SK-N-MC (cell line): ENCODE measurements at regions not wholly inside any gene's neighbourhood (a gene's known extent, or its start where the extent isn't known, plus 50 kb on each side); places are given as distances from the start of the nearest gene placed in this dataset.

ENCODE experiments used
- EZH2 ChIP-seq: fragments of 200-600 bp; sonication (generic); IDR thresholded peaks from one replicate; pipeline ENCODE4 v1.6.1; 2017; ENCODE audit warnings: antibody characterized with exemption
- FOXP2 ChIP-seq: optimal IDR thresholded peaks from 2 replicates; pipeline ENCODE3; 2011; ENCODE audit warnings: mild to moderate bottlenecking, moderate library complexity; ENCODE audit not compliant: insufficient read depth; ENCODE audit errors: extremely low read length, control extremely low read depth
- POLR2AphosphoS5 ChIP-seq: IDR thresholded peaks from 2 replicates; pipeline ENCODE4 v1.6.1; 2012; ENCODE audit warnings: mild to moderate bottlenecking, low read depth, low read length, borderline replicate concordance

- TF ChIP-seq EZH2 (no peak), POLR2AphosphoS5 (no peak), FOXP2 (no peak)
These were observed 460.1 kb upstream of the TLE4 start for GRCh38 chr9:79111653-79112052.
